Gastrocnemius medialis (tissue), 4 donors: ENCODE measurements at regions not wholly inside any gene's neighbourhood (a gene's known extent, or its start where the extent isn't known, plus 50 kb on each side); places are given as distances from the start of the nearest gene placed in this dataset.

Source experiments
- CTCF ChIP-seq, 5 experiments: fragments of 450-650 bp in 3 of 5; fragments of 200-600 bp in 2 of 5; sonication (generic) in 2 of 5; IDR thresholded peaks in 4 of 5; conservative IDR thresholded peaks in 1 of 5; 1 replicate in 4 of 5; 2 replicates in 1 of 5; pipeline ENCODE4 v1.5.1; 2016 to 2019; ENCODE audit warnings: antibody characterized with exemption in 5 of 5, mild to moderate bottlenecking in 3 of 5, moderate library complexity in 3 of 5
- POLR2A ChIP-seq, 2 donors: fragments of 450-650 bp; IDR thresholded peaks; one replicate each; pipeline ENCODE4 v1.6.1; 2017; ENCODE audit warnings: antibody characterized with exemption in 2 of 2, mild to moderate bottlenecking in 2 of 2, moderate library complexity in 2 of 2

GRCh38 chr1:55334160-55334559 lies 119.0 kb upstream of the USP24 start:
- no peak for TF ChIP-seq POLR2A (IDR thresholded peaks at IDR 0.05)
- TF ChIP-seq CTCF (IDR thresholded peaks at IDR 0.05 in 4 of 5, conservative IDR thresholded peaks at IDR 0.05 in 1 of 5), result no peak
